SU-DHL-6 (cell line): ENCODE measurements at regions not wholly inside any gene's neighbourhood (a gene's known extent, or its start where the extent isn't known, plus 50 kb on each side); places are given as distances from the start of the nearest gene placed in this dataset.

Experiments used
- H2AFZ ChIP-seq: fragments of 200-600 bp; sonication (generic); 2 replicates; pipeline ENCODE4 v1.6.1; 2014; ENCODE audit warnings: low read depth, mild to moderate bottlenecking, moderate library complexity, mixed read lengths, antibody characterized with exemption, low read length; ENCODE audit not compliant: severe bottlenecking
- H3F3A ChIP-seq: fragments of 200-600 bp; shearing (Covaris generic); 2 replicates; pipeline ENCODE4 v1.6.0; 2016; ENCODE audit warnings: antibody characterized with exemption, mild to moderate bottlenecking; ENCODE audit not compliant: insufficient read depth
- H3K27ac ChIP-seq: fragments of 200-600 bp; sonication (generic); 2 replicates; pipeline ENCODE4 v1.5.1; 2016; ENCODE audit warnings: low read depth, mild to moderate bottlenecking, low read length, moderate library complexity, mixed read lengths
- H3K27me3 ChIP-seq: fragments of 200-600 bp; sonication (generic), shearing (Covaris generic); 2 replicates; pipeline ENCODE4 v1.6.0; 2014; ENCODE audit warnings: mild to moderate bottlenecking, low read length
- H3K36me3 ChIP-seq: fragments of 200-600 bp; sonication (generic); 2 replicates; pipeline ENCODE4 v1.6.1; 2014; ENCODE audit warnings: mild to moderate bottlenecking, low read length, mixed read lengths
- H3K4me2 ChIP-seq: fragments of 300-600, 200-600 bp; shearing (Covaris generic), sonication (generic); 2 replicates; pipeline ENCODE4 v1.6.0; 2014; ENCODE audit warnings: low read length, low read depth, mild to moderate bottlenecking; ENCODE audit not compliant: poor library complexity, severe bottlenecking
- H3K4me3 ChIP-seq: fragments of 200-600 bp; sonication (generic); 2 replicates; pipeline ENCODE4 v1.5.1; 2014; ENCODE audit warnings: antibody characterized with exemption, low read length, mild to moderate bottlenecking, mixed read lengths; ENCODE audit not compliant: insufficient read depth, poor library complexity, severe bottlenecking
- H3K79me2 ChIP-seq: fragments of 200-600 bp; sonication (generic); 2 replicates; pipeline ENCODE4 v1.6.1; 2014; ENCODE audit warnings: mild to moderate bottlenecking, low read length, moderate library complexity; ENCODE audit not compliant: insufficient read depth
- H3K9ac ChIP-seq: fragments of 200-600 bp; sonication (generic); 2 replicates; pipeline ENCODE4 v1.7.0; 2014; ENCODE audit warnings: mild to moderate bottlenecking, low read length
- H3K9me2 ChIP-seq: fragments of 200-600 bp; sonication (generic); replicated peaks from 2 replicates; pipeline ENCODE4 v1.6.1; 2014; ENCODE audit warnings: low read length; ENCODE audit not compliant: insufficient read depth
- H3K9me3 ChIP-seq: fragments of 200-600 bp; sonication (generic); 2 replicates; pipeline ENCODE4 v1.6.1; 2014; ENCODE audit warnings: low read length, mixed read lengths; ENCODE audit not compliant: insufficient read depth
- H4K20me1 ChIP-seq: fragments of 200-600 bp; sonication (generic); 2 replicates; pipeline ENCODE4 v1.6.1; 2014; ENCODE audit warnings: low read depth, mild to moderate bottlenecking, antibody characterized with exemption, low read length, moderate library complexity, mixed read lengths
- EZH2phosphoT487 ChIP-seq: fragments of 200-600 bp; sonication (generic), shearing (Covaris generic); conservative IDR thresholded peaks from 2 replicates; pipeline ENCODE4 v1.6.1; 2018; ENCODE audit warnings: mild to moderate bottlenecking, antibody characterized with exemption, low read length, moderate library complexity, mixed read lengths
- TF ChIP-seq, protein P1 (sequence below): fragments of 200-600 bp; sonication (generic); IDR thresholded peaks from one replicate; pipeline ENCODE4 v1.5.1; 2017; ENCODE audit warnings: antibody characterized with exemption, mild to moderate bottlenecking, low read length, moderate library complexity; ENCODE audit not compliant: insufficient read depth, poor library complexity, severe bottlenecking

GRCh38 chr18:70559446-70559845 lies 270.6 kb downstream of the SOCS6 start:
- no peaks in the 10 kb centered on the region for H3K79me2 ChIP-seq
- no peaks in the 10 kb centered on the region for H3F3A ChIP-seq
- TF ChIP-seq, protein P1, sequence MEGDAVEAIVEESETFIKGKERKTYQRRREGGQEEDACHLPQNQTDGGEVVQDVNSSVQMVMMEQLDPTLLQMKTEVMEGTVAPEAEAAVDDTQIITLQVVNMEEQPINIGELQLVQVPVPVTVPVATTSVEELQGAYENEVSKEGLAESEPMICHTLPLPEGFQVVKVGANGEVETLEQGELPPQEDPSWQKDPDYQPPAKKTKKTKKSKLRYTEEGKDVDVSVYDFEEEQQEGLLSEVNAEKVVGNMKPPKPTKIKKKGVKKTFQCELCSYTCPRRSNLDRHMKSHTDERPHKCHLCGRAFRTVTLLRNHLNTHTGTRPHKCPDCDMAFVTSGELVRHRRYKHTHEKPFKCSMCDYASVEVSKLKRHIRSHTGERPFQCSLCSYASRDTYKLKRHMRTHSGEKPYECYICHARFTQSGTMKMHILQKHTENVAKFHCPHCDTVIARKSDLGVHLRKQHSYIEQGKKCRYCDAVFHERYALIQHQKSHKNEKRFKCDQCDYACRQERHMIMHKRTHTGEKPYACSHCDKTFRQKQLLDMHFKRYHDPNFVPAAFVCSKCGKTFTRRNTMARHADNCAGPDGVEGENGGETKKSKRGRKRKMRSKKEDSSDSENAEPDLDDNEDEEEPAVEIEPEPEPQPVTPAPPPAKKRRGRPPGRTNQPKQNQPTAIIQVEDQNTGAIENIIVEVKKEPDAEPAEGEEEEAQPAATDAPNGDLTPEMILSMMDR, result no peak
- TF ChIP-seq EZH2phosphoT487, result no peak
- no peak overlapping the region for H3K4me3 ChIP-seq
- no peaks in the 10 kb centered on the region for H3K36me3 ChIP-seq
- H2AFZ ChIP-seq, result no peak overlapping the region
- no peaks in the 10 kb centered on the region for H4K20me1 ChIP-seq
- no peak overlapping the region for H3K9ac ChIP-seq
- no peak overlapping the region for H3K27ac ChIP-seq
- no peaks in the 10 kb centered on the region for H3K9me2 ChIP-seq
- H3K4me2 ChIP-seq, result no peak overlapping the region
- H3K9me3 ChIP-seq, result no peaks in the 10 kb centered on the region
- H3K27me3 ChIP-seq, result no peaks in the 10 kb centered on the region

- H3K4me3 ChIP-seq, result no peak overlapping the region
- no peaks in the 10 kb centered on the region for H4K20me1 ChIP-seq
- H3K4me2 ChIP-seq, result no peak overlapping the region
- no peaks in the 10 kb centered on the region for H3K9me3 ChIP-seq
- H3K79me2 ChIP-seq, result no peaks in the 10 kb centered on the region
- no peak overlapping the region for H3K27ac ChIP-seq
- H3K9ac ChIP-seq, result no peak overlapping the region
- no peaks in the 10 kb centered on the region for H3K9me2 ChIP-seq
- H3K27me3 ChIP-seq, result no peaks in the 10 kb centered on the region
- no peaks in the 10 kb centered on the region for H3K36me3 ChIP-seq
- TF ChIP-seq EZH2phosphoT487, result no peak
- TF ChIP-seq, protein P1, result no peak
- no peaks in the 10 kb centered on the region for H3F3A ChIP-seq
- no peak overlapping the region for H2AFZ ChIP-seq
Observed at GRCh38 chr18:70558371-70558770, 269.5 kb downstream of the SOCS6 start.

DNA sequence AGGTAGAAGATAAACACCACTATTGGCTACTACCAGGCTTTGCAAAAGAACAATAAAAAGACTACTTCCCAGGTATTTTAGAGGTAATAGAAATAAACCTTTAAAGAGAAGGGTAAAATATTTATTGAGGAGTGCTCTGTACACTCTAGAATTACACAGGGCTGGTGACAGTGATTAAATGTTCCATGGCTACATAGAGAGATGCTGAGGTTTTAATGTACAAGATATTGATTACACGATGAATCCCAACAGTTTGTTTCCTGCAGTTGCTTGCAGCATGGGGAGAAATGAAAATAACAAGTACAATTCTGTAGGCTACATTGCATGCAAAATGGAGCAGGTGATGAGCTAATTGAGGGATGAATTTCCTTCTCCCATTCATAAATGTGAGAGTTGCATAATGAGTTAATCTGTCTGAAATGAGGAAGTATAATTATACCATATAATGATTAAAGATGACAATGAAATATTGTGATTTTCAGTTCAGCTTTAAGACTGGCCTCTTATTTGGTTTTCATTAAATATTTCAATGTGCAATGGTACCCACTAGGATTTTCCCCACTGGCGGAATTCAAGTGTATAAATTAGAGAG lies 266.1 kb downstream of the SOCS6 start:
- Histone ChIP-seq H3K4me2 (no peak overlapping the region), H3K79me2 (no peaks in the 10 kb centered on the region), H4K20me1 (no peaks in the 10 kb centered on the region), H3K4me3 (no peak overlapping the region), H3K9ac (no peak overlapping the region), H3F3A (no peaks in the 10 kb centered on the region), H2AFZ (no peak overlapping the region), H3K27me3 (no peaks in the 10 kb centered on the region), H3K9me3 (no peaks in the 10 kb centered on the region), H3K36me3 (no peaks in the 10 kb centered on the region), H3K9me2 (no peaks in the 10 kb centered on the region), H3K27ac (no peak overlapping the region)
- TF ChIP-seq, protein P1, result no peak
- no peak for TF ChIP-seq EZH2phosphoT487
